Forelimb muscle (tissue), 1 donor: ENCODE measurements at regions not wholly inside any gene's neighbourhood (a gene's known extent, or its start where the extent isn't known, plus 50 kb on each side); places are given as distances from the start of the nearest gene placed in this dataset.
"Not testable (repeated sequence)": the region's sequence is repeated elsewhere in the genome, so short reads cannot be mapped to it uniquely, and the experiment has no call there.

Experiments
- DNase-seq: peaks from one replicate; pipeline ENCODE4 v3.0.0-alpha.2; 2013; ENCODE audit warnings: low read depth

- no peak for DNase-seq
Measured at GRCh38 chr6:97687916-97688315, 404.9 kb upstream of the MMS22L start.

- no peak for DNase-seq
Measured at GRCh38 chr6:97689078-97689754, 406.2 kb upstream of the MMS22L start.

- DNase-seq = no peak
Measured at GRCh38 chr6:97697456-97697855, 414.4 kb upstream of the MMS22L start.

- no peak for DNase-seq
Measured at GRCh38 chr6:97701801-97702200, 418.8 kb upstream of the MMS22L start.

GRCh38 chr6:97702248-97702647 is 419.2 kb upstream of the MMS22L start:
- no peak for DNase-seq

GRCh38 chr6:97703661-97704060 is 420.6 kb upstream of the MMS22L start:
- no peak for DNase-seq

GRCh38 chr6:97705568-97705967 is 422.6 kb upstream of the MMS22L start:
- no peak for DNase-seq

- DNase-seq = no peak
Measured at GRCh38 chr6:97712751-97713150, 429.7 kb upstream of the MMS22L start.

GRCh38 chr6:97714772-97715171 is 431.8 kb upstream of the MMS22L start:
- no peak for DNase-seq

GRCh38 chr6:97717086-97717485 is 434.1 kb upstream of the MMS22L start:
- no peak for DNase-seq

- DNase-seq = no peak
Measured at GRCh38 chr6:97726378-97726777, 443.4 kb upstream of the MMS22L start.

- DNase-seq = no peak
Measured at GRCh38 chr6:97732045-97732444, 449.0 kb upstream of the MMS22L start.

GRCh38 chr6:97757575-97757974 is 474.6 kb upstream of the MMS22L start:
- DNase-seq = no peak

GRCh38 chr6:97765461-97765860 is 482.4 kb upstream of the MMS22L start:
- DNase-seq = no peak

- no peak for DNase-seq
Measured at GRCh38 chr6:97771372-97771771, 488.4 kb upstream of the MMS22L start.

- no peak for DNase-seq
Measured at GRCh38 chr6:97775012-97775411, 492.0 kb upstream of the MMS22L start.

GRCh38 chr6:97778290-97779038 is 495.4 kb upstream of the MMS22L start:
- DNase-seq = no peak

- DNase-seq = not testable (repeated sequence)
Measured at GRCh38 chr6:97779039-97779766, 496.2 kb upstream of the MMS22L start.

GRCh38 chr6:97790926-97791590 is 508.0 kb upstream of the MMS22L start:
- no peak for DNase-seq

GRCh38 chr6:97805596-97805995 is 522.6 kb upstream of the MMS22L start:
- DNase-seq = no peak

- no peak for DNase-seq
Measured at GRCh38 chr6:97812940-97813339, 529.9 kb upstream of the MMS22L start.

GRCh38 chr6:97813889-97814567 is 531.0 kb upstream of the MMS22L start:
- DNase-seq = no peak
